ENCODE measurements at regions not wholly inside any gene's neighbourhood (a gene's known extent, or its start where the extent isn't known, plus 50 kb on each side); places are given as distances from the start of the nearest gene placed in this dataset.

GRCh38 chr11:92808022-92808421 is 161.4 kb upstream of the MTNR1B start:
- no peaks in the 10 kb centered on the region for H3K27me3 ChIP-seq
- no peak overlapping the region for H3K27ac ChIP-seq
- H3K9me3 ChIP-seq = no peaks in the 10 kb centered on the region
- H3K4me1 ChIP-seq = no peaks in the 10 kb centered on the region
- no peak overlapping the region for H3K4me3 ChIP-seq
- no peak for TF ChIP-seq POLR2A (IDR thresholded peaks at IDR 0.05)
- no peak for TF ChIP-seq CTCF (IDR thresholded peaks at IDR 0.05)
- no peak for TF ChIP-seq EP300 (IDR thresholded peaks at IDR 0.05)
- no peak for TF ChIP-seq POLR2AphosphoS5 (IDR thresholded peaks at IDR 0.05)
- intact Hi-C loops (cut with DNase I; ENCODE audit: low total_unique reads) = no loop called here
- no peak for DNase-seq
- H3K36me3 ChIP-seq = no peaks in the 10 kb centered on the region

- WGBS, 5 donors = 68 to 74% (median 69%) methylated on average over 6 of the region's 6 CpGs
- no peak for TF ChIP-seq EP300 (IDR thresholded peaks at IDR 0.05)
- TF ChIP-seq POLR2AphosphoS5 (IDR thresholded peaks at IDR 0.05) = no peak
- TF ChIP-seq POLR2A (IDR thresholded peaks at IDR 0.05) = no peak
- no peak for TF ChIP-seq CTCF (IDR thresholded peaks at IDR 0.05)
- DNase-seq = no peak
- H3K27ac ChIP-seq = no peak overlapping the region
- no peaks in the 10 kb centered on the region for H3K27me3 ChIP-seq
- no peak overlapping the region for H3K4me3 ChIP-seq
- H3K9me3 ChIP-seq = no peaks in the 10 kb centered on the region
- intact Hi-C loops (cut with DNase I; ENCODE audit: low total_unique reads) = no loop called here
- H3K36me3 ChIP-seq = no peaks in the 10 kb centered on the region
- H3K4me1 ChIP-seq = no peaks in the 10 kb centered on the region
Measured at GRCh38 chr11:92810423-92811064, 158.9 kb upstream of the MTNR1B start.

GRCh38 chr11:92811341-92811740 is 158.1 kb upstream of the MTNR1B start:
- intact Hi-C loops (cut with DNase I; ENCODE audit: low total_unique reads) = no loop called here
- Histone ChIP-seq H3K27ac (no peak overlapping the region), H3K9me3 (no peaks in the 10 kb centered on the region), H3K4me3 (no peak overlapping the region), H3K36me3 (no peaks in the 10 kb centered on the region), H3K27me3 (no peaks in the 10 kb centered on the region), H3K4me1 (no peaks in the 10 kb centered on the region)
- no peak for DNase-seq
- WGBS, 5 donors = 44 to 67% (median 50%) methylated on average over 2 of the region's 2 CpGs
- TF ChIP-seq CTCF (IDR thresholded peaks at IDR 0.05) = no peak
- TF ChIP-seq EP300 (IDR thresholded peaks at IDR 0.05) = no peak
- no peak for TF ChIP-seq POLR2AphosphoS5 (IDR thresholded peaks at IDR 0.05)
- TF ChIP-seq POLR2A (IDR thresholded peaks at IDR 0.05) = no peak

- no peak overlapping the region for H3K4me3 ChIP-seq
- intact Hi-C loops (cut with DNase I; ENCODE audit: low total_unique reads) = no loop called here
- no peaks in the 10 kb centered on the region for H3K27me3 ChIP-seq
- 56 to 68% (median 63%) methylated on average over 5 of the region's 5 CpGs for WGBS, 5 donors
- H3K36me3 ChIP-seq = no peaks in the 10 kb centered on the region
- no peak for TF ChIP-seq EP300 (IDR thresholded peaks at IDR 0.05)
- TF ChIP-seq CTCF (IDR thresholded peaks at IDR 0.05) = no peak
- TF ChIP-seq POLR2AphosphoS5 (IDR thresholded peaks at IDR 0.05) = no peak
- DNase-seq = no peak
- no peaks in the 10 kb centered on the region for H3K4me1 ChIP-seq
- no peaks in the 10 kb centered on the region for H3K9me3 ChIP-seq
- H3K27ac ChIP-seq = no peak overlapping the region
Measured at GRCh38 chr11:92812841-92813240, 156.6 kb upstream of the MTNR1B start.

Measured in stomach (tissue), 8 donors.